Kidney (tissue), 13 donors: ENCODE measurements at regions not wholly inside any gene's neighbourhood (a gene's known extent, or its start where the extent isn't known, plus 50 kb on each side); places are given as distances from the start of the nearest gene placed in this dataset.
A peak's percentile ranks its signal among the peaks of the same experiment; 100 is the strongest.

Experiments used
- DNase-seq, 5 donors: peaks; one replicate each; pipeline ENCODE4 v3.0.0-alpha.2; 2013 to 2020
- FAIRE-seq: peaks from 2 replicates; lab custom pipeline; 2012; peaks lifted over from hg19 to GRCh38; lab: Jason Lieb, UNC
- H3K27ac ChIP-seq, 2 donors: one replicate each; pipeline ENCODE4 v1.7.0; 2013; ENCODE audit warnings: low read depth in 2 of 2, low read length in 2 of 2, inconsistent platforms in 1 of 2
- H3K27me3 ChIP-seq: one replicate; pipeline ENCODE4 v1.7.1; 2013; ENCODE audit warnings: low read length, inconsistent platforms; ENCODE audit not compliant: control insufficient read depth, insufficient read depth
- H3K36me3 ChIP-seq, 3 donors: one replicate each; pipeline versions ENCODE4 v1.7.0 to v1.7.1; 2013; ENCODE audit warnings: low read length in 3 of 3, control low read depth in 1 of 3, inconsistent platforms in 1 of 3; ENCODE audit not compliant: insufficient read depth in 3 of 3, control insufficient read depth in 2 of 3
- H3K4me1 ChIP-seq, 3 donors: one replicate each; pipeline versions ENCODE4 v1.7.0 to v1.7.1; 2013; ENCODE audit warnings: low read length in 3 of 3, inconsistent platforms in 1 of 3, low read depth in 1 of 3; ENCODE audit not compliant: control insufficient read depth in 2 of 3, insufficient read depth in 2 of 3
- H3K4me3 ChIP-seq, 3 donors: one replicate each; pipeline versions ENCODE4 v1.7.0 to v1.8.1; 2013; ENCODE audit warnings: low read length in 3 of 3, control low read depth in 1 of 3, inconsistent platforms in 1 of 3
- H3K9ac ChIP-seq, 3 donors: one replicate each; pipeline versions ENCODE4 v1.7.0 to v1.7.1; 2013; ENCODE audit warnings: low read length in 3 of 3, control low read depth in 1 of 3, inconsistent platforms in 1 of 3
- H3K9me3 ChIP-seq, 3 donors: one replicate each; pipeline versions ENCODE4 v1.7.0 to v1.7.1; 2013; ENCODE audit warnings: low read length in 3 of 3, control low read depth in 1 of 3, inconsistent platforms in 1 of 3; ENCODE audit not compliant: control insufficient read depth in 2 of 3, insufficient read depth in 1 of 3
- CTCF ChIP-seq: IDR thresholded peaks from 3 replicates; pipeline ENCODE4 v1.5.1; 2012; ENCODE audit warnings: mild to moderate bottlenecking, moderate library complexity, borderline replicate concordance; ENCODE audit not compliant: insufficient read depth; ENCODE audit errors: extremely low read depth
- intact Hi-C: fragments of 100-400 bp; cut with DNase I; formaldehyde crosslinking; loops from one replicate; pipeline ENCODE4 v1.11.1; 2022
- donor health status: control.
- donor health status: control.
- donor health status: control.
- donor health status: control.
- donor health status: control.
- donor health status: DM: yes; HTN: yes; CAD: no.
- donor health status: Normal renal cell carcinoma (clear cell type).

- DNase-seq (no peak), FAIRE-seq (no peak)
- Histone ChIP-seq H3K4me1 (no peaks in the 10 kb centered on the region), H3K4me3 (no peak overlapping the region), H3K9ac (no peak overlapping the region), H3K9me3 (peaks cover 0 to 5% (median 0%) of the 10 kb centered on the region in 3 donors), H3K36me3 (no peaks in the 10 kb centered on the region), H3K27me3 (no peaks in the 10 kb centered on the region), H3K27ac (no peak overlapping the region)
- intact Hi-C loops, result no loop called here
- no peak for TF ChIP-seq CTCF
These were observed 144.7 kb upstream of the RFLNA start for GRCh38 chr12:124150168-124150567.

- Histone ChIP-seq H3K36me3 (no peaks in the 10 kb centered on the region), H3K9me3 (peaks cover 0 to 5% (median 0%) of the 10 kb centered on the region in 3 donors), H3K27me3 (no peaks in the 10 kb centered on the region), H3K27ac (no peak overlapping the region), H3K4me1 (no peaks in the 10 kb centered on the region), H3K9ac (no peak overlapping the region), H3K4me3 (no peak overlapping the region)
- TF ChIP-seq CTCF, result no peak
- FAIRE-seq (no peak), DNase-seq (no peak)
- intact Hi-C loops, result no loop called here
These were observed 143.3 kb upstream of the RFLNA start for GRCh38 chr12:124151583-124151982.

GRCh38 chr12:124152731-124153130, 142.2 kb upstream of the RFLNA start:
- DNase-seq, result peak in 2 of 5 donors; percentile 70 to 85
- intact Hi-C loops, result no loop called here
- TF ChIP-seq CTCF, result no peak
- Histone ChIP-seq H3K36me3 (no peaks in the 10 kb centered on the region), H3K27me3 (no peaks in the 10 kb centered on the region), H3K27ac (no peak overlapping the region), H3K4me1 (no peaks in the 10 kb centered on the region), H3K9me3 (peaks cover 0 to 5% (median 0%) of the 10 kb centered on the region in 3 donors), H3K4me3 (no peak overlapping the region), H3K9ac (no peak overlapping the region)
- FAIRE-seq, result no peak

- no peak overlapping the region for H3K27ac ChIP-seq
- peaks cover 0 to 5% (median 0%) of the 10 kb centered on the region in 3 donors for H3K9me3 ChIP-seq
- intact Hi-C loops, result no loop called here
- H3K27me3 ChIP-seq, result no peaks in the 10 kb centered on the region
- no peak overlapping the region for H3K9ac ChIP-seq
- H3K4me3 ChIP-seq, result no peak overlapping the region
- H3K4me1 ChIP-seq, result no peaks in the 10 kb centered on the region
- no peak for FAIRE-seq
- H3K36me3 ChIP-seq, result no peaks in the 10 kb centered on the region
- DNase-seq, result no peak
- no peak for TF ChIP-seq CTCF
These were observed 141.5 kb upstream of the RFLNA start for GRCh38 chr12:124153392-124153791.
